Activated CD4-positive, alpha-beta T cell treated with anti-CD3 and anti-CD28 coated beads, Interleukin-2, amount 10 ng/mL, durations not matched to agents 24 days and 14 days (primary cell): ENCODE measurements at regions not wholly inside any gene's neighbourhood (a gene's known extent, or its start where the extent isn't known, plus 50 kb on each side); places are given as distances from the start of the nearest gene placed in this dataset.
A peak's percentile ranks its signal among the peaks of the same experiment; 100 is the strongest.

ENCODE experiments used
- DNase-seq: peaks from one replicate; pipeline ENCODE4 v3.0.0; 2022
- H3K27ac Mint-ChIP-seq: one replicate; pipeline ENCODE4 v1.8.0; 2022; ENCODE audit warnings: mild to moderate bottlenecking, mixed read lengths
- H3K27me3 Mint-ChIP-seq: one replicate; pipeline ENCODE4 v1.8.0; 2022; ENCODE audit warnings: mixed read lengths
- H3K36me3 Mint-ChIP-seq: one replicate; pipeline ENCODE4 v1.8.0; 2022; ENCODE audit warnings: low read depth, mild to moderate bottlenecking, mixed read lengths
- H3K4me1 Mint-ChIP-seq: one replicate; pipeline ENCODE4 v1.8.0; 2021; ENCODE audit warnings: mixed read lengths
- H3K4me3 Mint-ChIP-seq: one replicate; pipeline ENCODE4 v1.8.0; 2022; ENCODE audit warnings: mild to moderate bottlenecking, moderate library complexity, mixed read lengths
- H3K9me3 Mint-ChIP-seq: one replicate; pipeline ENCODE4 v1.8.0; 2021; ENCODE audit warnings: mixed read lengths
- intact Hi-C: fragments of 100-400 bp; cut with micrococcal nuclease; formaldehyde crosslinking; loops from one replicate; pipeline ENCODE4 v1.15.1; 2023

DNA sequence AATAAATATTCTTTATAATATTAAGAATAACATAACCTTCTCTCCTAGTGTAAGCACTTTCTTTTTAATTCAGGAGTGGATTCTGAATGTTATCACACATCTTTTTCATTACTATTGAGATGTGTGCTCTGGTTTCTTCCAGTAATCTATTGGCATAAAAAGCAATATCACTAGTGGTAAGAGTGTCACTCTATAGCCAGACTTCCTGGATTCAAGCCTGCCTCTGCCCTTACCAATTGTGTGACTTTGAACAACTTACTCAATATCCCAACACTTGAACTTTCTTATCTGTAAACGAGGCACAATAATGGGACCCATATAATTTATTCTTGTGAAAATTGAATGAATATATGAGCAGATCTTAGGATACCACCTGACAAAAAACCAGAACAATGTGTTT is 71.0 kb downstream of the SEM1 start:
- Mint-ChIP-seq H3K4me3 (no peak overlapping the region), H3K36me3 (no peaks in the 10 kb centered on the region), H3K4me1 (no peaks in the 10 kb centered on the region), H3K27ac (no peak overlapping the region), H3K9me3 (no peaks in the 10 kb centered on the region), H3K27me3 (peaks cover 4% of the 10 kb centered on the region)
- DNase-seq = no peak
- intact Hi-C loops = no loop called here

DNA sequence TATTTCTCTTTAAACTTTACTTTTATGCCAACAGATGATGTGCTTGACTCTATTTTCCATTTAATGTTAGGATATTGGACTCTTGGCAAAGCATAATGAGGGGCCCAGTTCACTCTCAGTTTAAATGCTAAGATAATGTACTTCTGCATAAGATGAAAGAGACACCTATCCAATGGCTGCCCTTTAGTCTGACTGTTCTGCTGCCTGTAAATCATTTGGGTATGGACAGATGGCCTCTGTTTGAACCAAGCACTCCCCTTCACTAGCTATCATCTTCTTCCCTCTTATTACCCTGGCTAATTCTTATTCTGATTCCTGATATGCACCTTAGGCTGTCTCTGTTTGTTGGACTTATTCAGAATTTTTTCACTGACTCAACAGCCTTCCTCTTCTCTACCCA is 72.1 kb downstream of the SEM1 start:
- Mint-ChIP-seq H3K4me3 (no peak overlapping the region), H3K27me3 (peaks cover 4% of the 10 kb centered on the region), H3K9me3 (no peaks in the 10 kb centered on the region), H3K36me3 (no peaks in the 10 kb centered on the region), H3K27ac (no peak overlapping the region), H3K4me1 (no peaks in the 10 kb centered on the region)
- DNase-seq = no peak
- intact Hi-C loops = no loop called here

DNA sequence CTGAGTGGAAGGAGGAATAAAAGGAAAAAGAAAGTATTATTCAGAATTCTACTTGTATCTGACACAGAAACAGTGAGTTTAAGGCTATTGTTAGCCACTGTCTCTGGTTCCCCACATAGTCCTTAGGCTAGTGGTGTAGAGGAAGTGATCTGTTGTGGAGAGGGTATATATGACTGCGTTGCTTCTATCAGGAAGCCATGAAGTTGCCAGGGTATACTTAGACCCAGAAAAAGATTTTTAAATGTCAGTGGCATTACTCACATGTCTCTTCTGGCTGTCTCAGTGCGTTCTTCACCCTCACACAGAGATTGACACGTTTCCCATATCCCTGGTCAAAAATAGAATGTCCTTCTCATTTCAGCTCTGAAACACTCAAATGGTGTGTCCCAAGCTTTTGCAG is 72.7 kb downstream of the SEM1 start:
- no peaks in the 10 kb centered on the region for H3K9me3 Mint-ChIP-seq
- no peaks in the 10 kb centered on the region for H3K36me3 Mint-ChIP-seq
- intact Hi-C loops = no loop called here
- H3K27ac Mint-ChIP-seq = no peak overlapping the region
- no peak for DNase-seq
- peaks cover 4% of the 10 kb centered on the region for H3K27me3 Mint-ChIP-seq
- no peaks in the 10 kb centered on the region for H3K4me1 Mint-ChIP-seq
- H3K4me3 Mint-ChIP-seq = no peak overlapping the region

DNA sequence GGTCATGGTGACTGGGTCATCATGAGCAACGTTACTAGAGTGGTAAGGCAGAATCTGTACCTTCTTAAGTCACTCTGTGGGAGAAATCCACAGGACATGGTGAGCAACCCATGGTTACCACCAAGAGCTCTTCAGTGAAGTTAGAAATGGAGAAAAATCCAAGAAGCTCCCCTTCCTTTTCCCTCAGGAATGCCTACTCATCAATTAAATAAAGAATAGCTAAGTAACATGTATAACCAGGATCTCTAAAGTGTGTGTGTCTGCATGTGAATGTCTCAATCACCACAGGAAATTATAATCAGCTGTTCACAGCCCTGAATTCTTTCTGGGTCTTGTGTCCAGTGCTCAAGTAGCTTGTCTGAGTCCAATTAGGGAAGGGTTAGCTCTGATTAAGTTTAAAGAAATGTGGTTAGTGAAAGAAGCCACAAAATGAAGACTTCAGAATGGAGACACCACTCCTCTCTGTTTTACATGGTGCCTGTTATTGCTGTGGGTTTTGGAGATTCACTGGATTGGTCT is 73.2 kb downstream of the SEM1 start:
- no peak for DNase-seq
- H3K36me3 Mint-ChIP-seq = no peaks in the 10 kb centered on the region
- H3K4me1 Mint-ChIP-seq = no peaks in the 10 kb centered on the region
- intact Hi-C loops = no loop called here
- no peaks in the 10 kb centered on the region for H3K9me3 Mint-ChIP-seq
- H3K27me3 Mint-ChIP-seq = peaks cover 4% of the 10 kb centered on the region
- H3K4me3 Mint-ChIP-seq = no peak overlapping the region
- H3K27ac Mint-ChIP-seq = no peak overlapping the region

DNA sequence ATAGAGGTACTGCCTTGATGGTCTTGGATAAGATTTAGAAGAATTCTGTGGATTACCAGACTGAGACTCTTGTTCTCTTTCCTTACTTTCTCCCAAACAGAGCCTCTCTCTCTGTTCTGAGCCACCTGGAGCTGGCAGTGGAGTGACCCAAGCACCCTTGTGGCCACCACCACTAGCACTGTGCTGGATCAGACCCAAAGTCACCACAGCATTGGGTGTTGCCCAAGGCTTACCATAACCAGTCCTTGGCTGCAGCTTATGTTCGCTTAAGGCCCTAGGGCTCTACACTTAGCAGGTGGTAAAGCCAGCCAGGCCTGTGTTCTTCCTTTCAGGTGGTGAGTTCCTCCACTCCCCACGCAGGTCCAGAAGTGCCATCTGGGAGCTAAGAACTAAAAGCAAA is 79.8 kb downstream of the SEM1 start:
- intact Hi-C loops = no loop called here

DNA sequence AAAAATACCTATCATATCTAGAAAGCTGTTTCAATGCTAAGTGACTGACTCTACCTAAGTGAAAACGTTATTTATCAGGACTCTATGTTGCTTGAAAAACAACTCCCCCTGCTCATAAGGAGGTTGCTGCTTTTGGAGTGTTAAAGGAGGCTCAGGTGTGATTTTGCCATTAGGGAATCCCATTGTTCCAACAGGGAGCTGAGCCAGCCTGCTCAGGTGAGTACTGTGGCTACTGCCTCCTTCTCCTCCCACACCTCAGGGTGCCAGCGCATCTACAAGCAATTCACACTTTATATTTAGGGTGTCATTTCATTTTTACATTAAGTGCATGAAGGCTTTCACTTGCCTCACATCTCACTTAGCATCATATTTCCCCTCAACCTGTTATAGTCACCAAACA is 84.7 kb downstream of the SEM1 start:
- Mint-ChIP-seq H3K4me1 (no peaks in the 10 kb centered on the region), H3K27me3 (peaks cover 7% of the 10 kb centered on the region)
- intact Hi-C loops = no loop called here

More for the DNA sequence above, 79.8 kb downstream of the SEM1 start:
- Mint-ChIP-seq H3K4me3 (no peak overlapping the region), H3K9me3 (no peaks in the 10 kb centered on the region), H3K4me1 (no peaks in the 10 kb centered on the region), H3K36me3 (no peaks in the 10 kb centered on the region), H3K27me3 (peaks cover 7% of the 10 kb centered on the region), H3K27ac (no peak overlapping the region)
- DNase-seq = no peak

DNA sequence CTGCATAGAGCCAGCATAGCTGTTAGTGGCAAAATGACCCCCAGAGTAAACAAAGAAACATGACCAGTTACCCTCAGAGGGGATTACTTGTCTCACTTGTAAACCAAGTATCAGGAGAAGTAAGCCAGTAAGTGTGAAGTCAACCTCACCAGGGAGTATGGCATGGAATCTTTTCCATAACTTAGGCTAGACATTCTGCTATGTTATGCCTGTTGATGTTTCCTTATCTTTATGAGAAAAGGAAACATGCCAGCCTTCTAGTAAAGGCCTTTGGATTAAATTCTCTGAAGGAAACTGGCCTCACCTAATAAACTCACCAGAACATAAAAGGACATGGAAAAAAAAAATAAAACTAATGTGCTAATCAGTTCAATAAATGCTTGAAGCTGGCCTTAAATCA is 87.7 kb downstream of the SEM1 start:
- Mint-ChIP-seq H3K4me3 (no peak overlapping the region), H3K4me1 (no peaks in the 10 kb centered on the region), H3K27me3 (peaks cover 7% of the 10 kb centered on the region), H3K27ac (no peak overlapping the region), H3K9me3 (peaks cover 3% of the 10 kb centered on the region), H3K36me3 (no peaks in the 10 kb centered on the region)
- intact Hi-C loops = no loop called here
- no peak for DNase-seq

More for the DNA sequence above, 84.7 kb downstream of the SEM1 start:
- H3K36me3 Mint-ChIP-seq = no peaks in the 10 kb centered on the region
- H3K4me3 Mint-ChIP-seq = no peak overlapping the region
- no peak overlapping the region for H3K27ac Mint-ChIP-seq
- H3K9me3 Mint-ChIP-seq = no peaks in the 10 kb centered on the region
- no peak for DNase-seq

DNA sequence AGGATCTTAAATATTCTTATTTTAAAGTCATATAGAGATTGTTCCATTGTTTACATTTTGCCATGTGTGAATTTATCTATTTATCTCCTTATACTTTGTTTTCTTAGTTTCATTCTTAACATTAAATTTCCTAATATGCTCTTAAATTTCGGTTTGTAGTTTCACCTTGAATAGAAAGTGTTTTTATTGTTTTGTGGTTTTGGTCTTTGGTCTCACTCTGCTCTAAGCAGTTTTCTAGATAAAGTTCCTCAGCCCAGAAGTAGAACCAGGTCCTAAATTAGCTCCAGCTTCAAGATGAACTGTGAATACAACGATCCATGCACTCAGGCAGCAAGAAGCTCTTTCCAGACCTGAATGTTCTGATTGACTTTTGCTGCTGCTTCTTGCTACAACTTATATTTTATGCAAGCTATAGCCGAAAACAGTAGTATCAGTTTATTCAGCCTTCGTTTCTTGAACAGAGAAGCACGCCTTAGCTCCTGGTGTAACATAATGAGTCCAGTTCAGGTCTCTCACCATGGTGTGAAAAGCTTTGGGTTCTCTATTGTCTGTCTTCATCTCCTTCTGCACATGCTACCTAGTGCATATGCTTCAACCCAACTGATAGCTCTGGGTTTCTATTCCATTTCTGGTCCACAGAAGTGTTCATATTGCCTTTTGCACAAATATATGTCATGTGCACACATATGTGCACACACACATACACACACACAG is 95.3 kb downstream of the SEM1 start:
- Mint-ChIP-seq H3K4me3 (no peak overlapping the region), H3K4me1 (peaks cover 2% of the 10 kb centered on the region), H3K27ac (no peak overlapping the region), H3K9me3 (peaks cover 6% of the 10 kb centered on the region), H3K36me3 (no peaks in the 10 kb centered on the region), H3K27me3 (peaks cover 5% of the 10 kb centered on the region)
- no peak for DNase-seq
- intact Hi-C loops = no loop called here

DNA sequence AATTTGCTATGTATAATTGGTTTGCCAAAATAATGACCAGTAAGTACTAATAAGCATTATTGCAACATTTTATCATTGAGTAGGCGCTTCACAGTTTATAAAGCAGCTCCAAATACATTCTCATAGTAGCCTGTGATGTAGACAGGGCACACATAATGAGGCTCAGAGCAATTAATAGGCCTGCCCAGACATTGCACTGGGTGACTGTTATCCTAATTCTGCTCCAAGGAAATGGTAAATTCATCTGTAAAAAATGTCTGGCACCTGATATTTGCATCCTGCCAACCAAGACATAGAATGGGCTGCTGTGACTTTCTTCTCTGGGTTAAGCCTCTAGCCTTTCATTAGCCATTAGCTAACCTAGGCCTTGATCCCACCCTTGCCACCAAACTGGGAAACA is 97.6 kb downstream of the SEM1 start:
- peaks cover 3% of the 10 kb centered on the region for H3K27me3 Mint-ChIP-seq
- H3K4me1 Mint-ChIP-seq = peaks cover 2% of the 10 kb centered on the region
- no peak overlapping the region for H3K27ac Mint-ChIP-seq
- no peak overlapping the region for H3K4me3 Mint-ChIP-seq
- no peaks in the 10 kb centered on the region for H3K36me3 Mint-ChIP-seq
- peaks cover 3% of the 10 kb centered on the region for H3K9me3 Mint-ChIP-seq
- no peak for DNase-seq
- intact Hi-C loops = no loop called here

DNA sequence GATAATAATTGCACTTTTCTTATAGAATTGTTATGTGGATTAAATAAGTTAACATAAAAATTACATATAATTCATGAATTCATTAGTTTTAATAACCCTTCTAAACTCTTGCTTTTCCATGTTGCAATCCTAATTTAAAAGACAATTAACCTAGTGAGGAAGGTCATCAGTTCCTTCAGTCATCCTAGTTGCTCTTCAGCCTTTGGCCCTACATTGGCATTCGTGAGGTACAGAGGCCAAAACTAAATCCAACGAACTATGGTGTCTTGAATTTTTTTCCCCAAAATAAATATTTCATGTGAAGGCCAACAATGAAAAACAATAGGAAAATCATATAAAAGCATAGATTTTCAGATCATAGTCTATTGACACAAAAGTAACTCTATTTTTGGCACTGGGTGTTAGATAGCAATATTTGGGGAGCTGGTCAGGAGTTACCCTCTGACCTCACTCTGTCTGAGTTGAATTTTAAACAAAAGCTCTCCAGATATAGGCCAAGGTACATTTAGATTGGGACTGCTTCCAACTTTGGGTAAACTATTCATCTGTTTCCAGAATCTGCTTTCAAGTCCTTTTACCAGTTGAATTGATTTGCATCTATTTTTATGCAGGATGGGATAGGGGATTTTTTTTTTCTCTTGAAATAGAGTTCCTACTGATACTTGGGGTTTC is 104.5 kb downstream of the SEM1 start:
- intact Hi-C loops = no loop called here
- Mint-ChIP-seq H3K27ac (no peak overlapping the region), H3K4me1 (no peaks in the 10 kb centered on the region), H3K27me3 (peaks cover 3% of the 10 kb centered on the region), H3K36me3 (no peaks in the 10 kb centered on the region), H3K4me3 (no peak overlapping the region), H3K9me3 (no peaks in the 10 kb centered on the region)
- DNase-seq = no peak

DNA sequence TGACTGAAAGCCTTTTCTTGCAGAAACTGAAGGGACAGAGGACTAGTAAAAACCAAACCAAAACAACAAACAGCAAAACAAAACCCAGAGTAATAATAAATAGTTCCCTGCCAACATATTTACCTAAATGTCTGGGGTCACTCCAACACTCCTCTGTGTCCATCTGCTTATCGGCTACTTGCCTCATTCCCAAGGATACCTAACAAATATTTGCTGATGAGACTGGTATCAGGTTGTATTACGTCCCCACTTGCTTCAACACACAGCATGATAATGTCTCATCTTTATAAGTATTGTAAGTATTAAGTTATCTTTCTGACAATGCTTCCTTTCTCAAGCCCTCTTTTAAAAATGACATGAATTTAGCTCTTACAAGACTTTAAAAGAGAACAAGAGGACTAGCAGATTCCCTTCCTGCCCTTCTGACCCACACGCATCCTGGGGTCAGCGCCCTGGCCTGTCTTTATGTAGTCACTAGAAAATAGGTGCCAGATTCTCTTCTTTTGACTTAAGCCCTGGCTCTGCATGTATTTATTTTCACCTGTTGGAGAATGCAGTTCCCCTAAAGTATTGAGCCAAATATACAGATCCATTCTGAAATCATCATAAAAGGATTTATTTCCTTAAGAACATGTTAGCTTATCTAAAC is 110.2 kb downstream of the SEM1 start:
- Mint-ChIP-seq H3K27me3 (peaks cover 18% of the 10 kb centered on the region), H3K4me1 (no peaks in the 10 kb centered on the region), H3K36me3 (no peaks in the 10 kb centered on the region), H3K4me3 (no peak overlapping the region), H3K9me3 (no peaks in the 10 kb centered on the region), H3K27ac (no peak overlapping the region)
- no peak for DNase-seq
- intact Hi-C loops = no loop called here

DNA sequence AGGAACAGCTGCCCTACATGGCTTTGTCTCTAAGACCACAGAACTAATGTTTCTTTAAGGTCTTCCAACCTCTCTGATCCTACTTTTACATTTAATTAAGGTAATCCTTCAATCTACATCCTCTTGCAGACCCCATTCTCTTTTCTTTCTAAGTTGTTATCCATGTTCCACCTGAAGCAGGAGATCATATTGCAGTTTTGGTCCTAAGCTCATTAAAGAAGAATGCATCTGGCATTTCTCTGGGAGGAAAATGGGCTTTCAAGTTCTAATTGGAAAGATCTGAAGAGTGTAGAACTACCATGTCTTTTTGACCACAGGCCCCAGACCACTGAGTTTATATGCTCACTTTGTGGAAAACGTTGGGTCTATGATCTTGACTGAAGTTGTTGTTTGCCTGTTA is 111.2 kb downstream of the SEM1 start:
- H3K4me3 Mint-ChIP-seq = no peak overlapping the region
- H3K9me3 Mint-ChIP-seq = no peaks in the 10 kb centered on the region
- H3K27ac Mint-ChIP-seq = no peak overlapping the region
- H3K4me1 Mint-ChIP-seq = no peaks in the 10 kb centered on the region
- intact Hi-C loops = no loop called here
- no peaks in the 10 kb centered on the region for H3K36me3 Mint-ChIP-seq
- peaks cover 18% of the 10 kb centered on the region for H3K27me3 Mint-ChIP-seq
- no peak for DNase-seq

DNA sequence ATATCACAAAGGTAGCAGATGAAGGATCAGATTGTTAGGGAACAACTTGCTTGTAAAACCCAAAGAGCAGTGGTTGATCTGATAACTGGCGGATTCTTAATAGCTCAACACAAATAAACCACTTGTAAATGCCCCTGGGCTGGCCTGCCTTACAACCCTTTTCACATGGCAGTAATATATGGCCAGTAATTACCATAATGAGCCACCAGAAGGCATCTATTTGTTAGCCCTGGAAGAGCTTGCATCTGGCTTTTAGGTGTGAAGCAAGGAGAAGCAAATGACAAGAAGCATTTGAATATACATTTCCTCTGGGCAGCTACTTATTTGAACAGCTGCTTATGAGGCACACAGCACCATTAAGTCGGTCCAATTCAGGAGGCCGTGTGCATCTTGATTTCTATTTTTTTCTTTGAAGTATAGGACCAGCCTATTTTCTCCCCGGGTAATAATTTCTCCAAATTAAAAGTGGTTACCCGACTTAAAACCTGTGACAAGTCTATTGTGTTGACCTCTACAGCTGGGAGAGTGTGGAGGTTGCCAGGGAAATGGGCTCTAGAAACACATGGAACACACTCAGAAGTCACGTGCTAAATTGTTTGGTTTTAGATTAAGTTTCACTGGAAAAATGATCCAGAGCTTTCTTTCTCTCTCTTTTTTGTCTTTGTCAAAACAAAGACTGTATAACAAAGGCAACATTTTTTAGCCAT is 113.4 kb downstream of the SEM1 start:
- Mint-ChIP-seq H3K36me3 (no peaks in the 10 kb centered on the region), H3K4me3 (no peak overlapping the region), H3K4me1 (no peaks in the 10 kb centered on the region), H3K27me3 (peaks cover 16% of the 10 kb centered on the region), H3K9me3 (no peaks in the 10 kb centered on the region), H3K27ac (no peak overlapping the region)
- DNase-seq = peak; percentile 4
- intact Hi-C loops = no loop called here
